ENCODE measurements at regions not wholly inside any gene's neighbourhood (a gene's known extent, or its start where the extent isn't known, plus 50 kb on each side); places are given as distances from the start of the nearest gene placed in this dataset.

GRCh38 chr15:87340370-87340769, 916.2 kb downstream of the NTRK3 start:
- Histone ChIP-seq H3K4me2 (ENCODE audit: extremely low read depth, insufficient read depth, low read length) (no peak overlapping the region), H2AFZ (ENCODE audit: low read length) (no peak overlapping the region), H3K4me3 (replicated peaks in 1 of 4; ENCODE audit: control extremely low read depth in 1 of 4, insufficient read depth in 1 of 4, low read depth in 3 of 4, low read length in 4 of 4) (no peak overlapping the region), H3K27ac (ENCODE audit: insufficient read depth, low read length) (no peak overlapping the region), H3K9ac (ENCODE audit: insufficient read depth, low read length) (no peak overlapping the region), H3K27me3 (ENCODE audit: control insufficient read depth, insufficient read depth, low read length) (no peaks in the 10 kb centered on the region), H3K4me1 (ENCODE audit: control insufficient read depth, extremely low read depth, insufficient read depth, low read length) (no peaks in the 10 kb centered on the region), H4K20me1 (ENCODE audit: control insufficient read depth, extremely low read depth, insufficient read depth, low read length) (no peaks in the 10 kb centered on the region), H3K9me3 (ENCODE audit: control insufficient read depth, insufficient read depth, low read depth, low read length) (no peaks in the 10 kb centered on the region), H3K36me3 (ENCODE audit: control insufficient read depth, insufficient read depth, low read length) (no peaks in the 10 kb centered on the region), H3K79me2 (ENCODE audit: control insufficient read depth, insufficient read depth, low read length) (no peaks in the 10 kb centered on the region)
- no peak for TF ChIP-seq EZH2 (IDR thresholded peaks at IDR 0.05; ENCODE audit: low read length, missing control alignments)
- TF ChIP-seq, protein P1, sequence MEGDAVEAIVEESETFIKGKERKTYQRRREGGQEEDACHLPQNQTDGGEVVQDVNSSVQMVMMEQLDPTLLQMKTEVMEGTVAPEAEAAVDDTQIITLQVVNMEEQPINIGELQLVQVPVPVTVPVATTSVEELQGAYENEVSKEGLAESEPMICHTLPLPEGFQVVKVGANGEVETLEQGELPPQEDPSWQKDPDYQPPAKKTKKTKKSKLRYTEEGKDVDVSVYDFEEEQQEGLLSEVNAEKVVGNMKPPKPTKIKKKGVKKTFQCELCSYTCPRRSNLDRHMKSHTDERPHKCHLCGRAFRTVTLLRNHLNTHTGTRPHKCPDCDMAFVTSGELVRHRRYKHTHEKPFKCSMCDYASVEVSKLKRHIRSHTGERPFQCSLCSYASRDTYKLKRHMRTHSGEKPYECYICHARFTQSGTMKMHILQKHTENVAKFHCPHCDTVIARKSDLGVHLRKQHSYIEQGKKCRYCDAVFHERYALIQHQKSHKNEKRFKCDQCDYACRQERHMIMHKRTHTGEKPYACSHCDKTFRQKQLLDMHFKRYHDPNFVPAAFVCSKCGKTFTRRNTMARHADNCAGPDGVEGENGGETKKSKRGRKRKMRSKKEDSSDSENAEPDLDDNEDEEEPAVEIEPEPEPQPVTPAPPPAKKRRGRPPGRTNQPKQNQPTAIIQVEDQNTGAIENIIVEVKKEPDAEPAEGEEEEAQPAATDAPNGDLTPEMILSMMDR (conservative IDR thresholded peaks at IDR 0.05 in 1 of 2, IDR thresholded peaks at IDR 0.05 in 1 of 2; ENCODE audit: low read depth in 1 of 2, low read length in 2 of 2) = no peak
- DNase-seq (ENCODE audit: low read depth in 2 of 2) = no peak

DNA sequence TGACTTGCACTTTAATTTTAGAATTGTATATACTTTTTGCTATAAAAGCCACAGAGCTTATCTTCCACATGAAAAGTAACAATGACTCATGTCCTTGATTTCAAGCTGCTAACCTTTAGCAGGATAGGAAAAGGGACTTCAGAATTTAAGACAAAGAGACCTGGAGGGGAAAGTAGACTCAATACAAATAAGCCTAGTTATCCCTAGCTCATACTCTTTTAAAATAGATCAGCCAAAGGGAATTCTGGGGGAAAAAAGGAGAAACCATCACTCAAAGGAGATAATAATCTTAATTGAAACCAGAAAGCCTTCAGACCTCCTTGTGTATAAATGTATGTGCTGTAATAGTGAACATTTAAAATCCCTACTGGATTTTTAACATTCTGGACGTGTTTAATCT, 930.3 kb downstream of the NTRK3 start:
- Histone ChIP-seq H3K27ac (ENCODE audit: insufficient read depth, low read length) (no peak overlapping the region), H3K9me3 (ENCODE audit: control insufficient read depth, insufficient read depth, low read depth, low read length) (no peaks in the 10 kb centered on the region), H3K79me2 (ENCODE audit: control insufficient read depth, insufficient read depth, low read length) (no peaks in the 10 kb centered on the region), H4K20me1 (ENCODE audit: control insufficient read depth, extremely low read depth, insufficient read depth, low read length) (no peaks in the 10 kb centered on the region), H3K4me3 (replicated peaks in 1 of 4; ENCODE audit: control extremely low read depth in 1 of 4, insufficient read depth in 1 of 4, low read depth in 3 of 4, low read length in 4 of 4) (no peak overlapping the region), H3K4me2 (ENCODE audit: extremely low read depth, insufficient read depth, low read length) (no peak overlapping the region), H3K4me1 (ENCODE audit: control insufficient read depth, extremely low read depth, insufficient read depth, low read length) (no peaks in the 10 kb centered on the region), H2AFZ (ENCODE audit: low read length) (no peak overlapping the region), H3K27me3 (ENCODE audit: control insufficient read depth, insufficient read depth, low read length) (no peaks in the 10 kb centered on the region), H3K9ac (ENCODE audit: insufficient read depth, low read length) (no peak overlapping the region), H3K36me3 (ENCODE audit: control insufficient read depth, insufficient read depth, low read length) (no peaks in the 10 kb centered on the region)
- TF ChIP-seq, protein P1 (conservative IDR thresholded peaks at IDR 0.05 in 1 of 2, IDR thresholded peaks at IDR 0.05 in 1 of 2; ENCODE audit: low read depth in 1 of 2, low read length in 2 of 2) = no peak
- no peak for TF ChIP-seq EZH2 (IDR thresholded peaks at IDR 0.05; ENCODE audit: low read length, missing control alignments)
- DNase-seq (ENCODE audit: low read depth in 2 of 2) = peak in 1 of 2 donors; percentile 37

- Histone ChIP-seq H3K27me3 (ENCODE audit: control insufficient read depth, insufficient read depth, low read length) (no peaks in the 10 kb centered on the region), H3K4me1 (ENCODE audit: control insufficient read depth, extremely low read depth, insufficient read depth, low read length) (no peaks in the 10 kb centered on the region), H3K4me2 (ENCODE audit: extremely low read depth, insufficient read depth, low read length) (no peak overlapping the region), H3K79me2 (ENCODE audit: control insufficient read depth, insufficient read depth, low read length) (no peaks in the 10 kb centered on the region), H3K36me3 (ENCODE audit: control insufficient read depth, insufficient read depth, low read length) (no peaks in the 10 kb centered on the region), H4K20me1 (ENCODE audit: control insufficient read depth, extremely low read depth, insufficient read depth, low read length) (no peaks in the 10 kb centered on the region), H2AFZ (ENCODE audit: low read length) (no peak overlapping the region), H3K9me3 (ENCODE audit: control insufficient read depth, insufficient read depth, low read depth, low read length) (no peaks in the 10 kb centered on the region), H3K27ac (ENCODE audit: insufficient read depth, low read length) (no peak overlapping the region), H3K9ac (ENCODE audit: insufficient read depth, low read length) (no peak overlapping the region), H3K4me3 (replicated peaks in 1 of 4; ENCODE audit: control extremely low read depth in 1 of 4, insufficient read depth in 1 of 4, low read depth in 3 of 4, low read length in 4 of 4) (no peak overlapping the region)
- TF ChIP-seq, protein P1 (conservative IDR thresholded peaks at IDR 0.05 in 1 of 2, IDR thresholded peaks at IDR 0.05 in 1 of 2; ENCODE audit: low read depth in 1 of 2, low read length in 2 of 2) = no peak
- DNase-seq (ENCODE audit: low read depth in 2 of 2) = no peak
These were observed 933.7 kb downstream of the NTRK3 start for GRCh38 chr15:87322870-87323269.
